Transverse colon (tissue), 4 donors: ENCODE measurements at regions not wholly inside any gene's neighbourhood (a gene's known extent, or its start where the extent isn't known, plus 50 kb on each side); places are given as distances from the start of the nearest gene placed in this dataset.

ENCODE experiments used
- CTCF ChIP-seq, 5 experiments: fragments of 200-600 bp in 3 of 5; fragments of 450-650 bp in 2 of 5; sonication (generic) in 3 of 5; IDR thresholded peaks; 1 replicate in 2 of 5; 2 replicates in 3 of 5; pipeline ENCODE4 v1.5.1; 2016 to 2017; ENCODE audit warnings: antibody characterized with exemption in 5 of 5, inconsistent platforms in 3 of 5, mild to moderate bottlenecking in 2 of 5, moderate library complexity in 1 of 5
- POLR2A ChIP-seq: fragments of 450-650 bp; IDR thresholded peaks from one replicate; pipeline ENCODE4 v1.6.1; 2016; ENCODE audit warnings: antibody characterized with exemption, mild to moderate bottlenecking, moderate library complexity
- POLR2AphosphoS5 ChIP-seq, 3 donors: sonication (generic); formaldehyde crosslinking; IDR thresholded peaks; one replicate each; pipeline ENCODE4 v1.6.1; 2016; ENCODE audit warnings: antibody characterized with exemption in 3 of 3

- TF ChIP-seq POLR2A (no peak), CTCF (IDR thresholded peaks at IDR 0.05) (no peak), POLR2AphosphoS5 (IDR thresholded peaks at IDR 0.05) (no peak)
Measured at GRCh38 chr10:111820471-111820870, 363.1 kb downstream of the GPAM start.
